Stimulated activated CD8-positive, alpha-beta memory T cell treated with anti-CD3 and anti-CD28 coated beads, Interleukin-15, amount 100 ng/mL, for 4 hours (primary cell): ENCODE measurements at regions not wholly inside any gene's neighbourhood (a gene's known extent, or its start where the extent isn't known, plus 50 kb on each side); places are given as distances from the start of the nearest gene placed in this dataset.

Experiments used
- DNase-seq, 2 donors: peaks; one replicate each; pipeline ENCODE4 v3.0.0-alpha.2; 2020; ENCODE audit warnings: low read depth in 2 of 2

- DNase-seq = no peak
Measured at GRCh38 chr4:129415004-129415403, 319.1 kb downstream of the C4orf33 start.

DNA sequence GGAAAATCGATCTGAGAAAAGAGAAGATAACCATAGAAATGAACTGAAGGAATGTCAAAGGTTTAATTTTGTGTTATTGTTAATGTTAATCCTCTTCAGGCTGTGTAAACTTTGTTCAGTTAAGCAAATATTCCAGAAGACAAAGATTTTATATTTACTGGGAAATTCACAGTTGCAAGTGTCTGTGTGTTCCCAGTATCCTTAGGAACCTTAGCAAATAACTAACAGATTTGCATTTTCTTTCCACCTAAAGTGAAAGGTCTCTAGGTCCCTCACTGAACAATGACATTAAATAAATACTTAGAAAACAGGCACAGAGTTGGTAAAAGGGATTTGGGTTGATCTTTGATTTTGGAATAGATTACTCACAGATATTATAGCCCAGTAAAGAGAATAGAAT is 324.7 kb downstream of the C4orf33 start:
- DNase-seq = no peak

DNA sequence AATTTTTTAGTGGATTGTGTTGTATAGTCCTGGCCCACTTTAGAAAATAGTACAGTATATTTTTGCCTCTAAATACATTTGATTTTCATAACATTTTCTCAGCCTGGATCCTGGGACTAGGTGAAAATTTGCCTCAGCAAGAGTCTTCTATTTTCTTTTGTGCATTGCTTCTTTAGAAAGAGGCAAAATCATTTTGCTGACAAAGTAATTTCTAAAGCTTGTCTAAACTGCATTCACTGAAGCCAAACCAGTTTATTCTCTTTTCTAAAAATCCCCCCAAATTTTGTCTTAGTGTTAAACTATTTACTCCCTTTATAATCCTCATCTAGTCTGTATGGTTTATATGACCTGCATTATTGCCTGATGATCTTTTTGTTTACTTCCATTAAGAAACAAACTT is 326.3 kb downstream of the C4orf33 start:
- no peak for DNase-seq

GRCh38 chr4:129428454-129428853 is 332.5 kb downstream of the C4orf33 start:
- DNase-seq = no peak

DNA sequence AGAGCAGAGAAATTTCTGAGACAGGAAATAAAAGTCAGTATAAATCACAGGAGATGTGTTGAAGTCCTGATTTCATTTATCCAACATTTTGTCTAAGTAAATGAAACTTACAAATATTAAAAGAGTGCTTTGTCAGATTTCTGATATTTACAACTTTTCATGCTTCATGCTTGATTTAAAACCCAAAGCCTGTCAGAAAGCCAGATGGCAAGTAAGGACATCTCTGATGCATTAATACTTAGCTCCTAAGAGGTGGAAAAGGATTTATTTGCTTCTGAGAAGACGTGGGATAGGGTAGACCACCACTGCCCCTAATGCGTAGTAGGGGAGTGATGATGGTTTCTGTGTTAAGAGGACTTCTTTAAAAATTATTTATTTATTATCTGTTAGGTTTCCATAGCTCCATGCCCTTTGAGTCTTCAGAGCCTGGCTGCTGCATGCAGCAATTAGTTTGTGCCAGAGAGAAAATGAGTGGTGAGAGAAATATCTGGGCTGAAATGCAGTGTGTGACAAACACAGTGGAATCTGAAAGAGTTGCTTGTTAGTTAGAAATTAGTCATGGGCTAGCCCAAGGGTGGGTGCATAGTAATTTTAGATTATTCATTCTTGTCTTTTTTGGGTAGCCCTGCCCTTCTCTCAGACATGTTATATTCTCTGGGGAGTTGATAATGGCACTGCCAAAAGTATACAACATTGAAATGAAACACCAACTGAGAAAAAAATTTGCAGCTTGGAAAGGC is 333.8 kb downstream of the C4orf33 start:
- DNase-seq = no peak

GRCh38 chr4:129437347-129437746 is 341.4 kb downstream of the C4orf33 start:
- DNase-seq = no peak

DNA sequence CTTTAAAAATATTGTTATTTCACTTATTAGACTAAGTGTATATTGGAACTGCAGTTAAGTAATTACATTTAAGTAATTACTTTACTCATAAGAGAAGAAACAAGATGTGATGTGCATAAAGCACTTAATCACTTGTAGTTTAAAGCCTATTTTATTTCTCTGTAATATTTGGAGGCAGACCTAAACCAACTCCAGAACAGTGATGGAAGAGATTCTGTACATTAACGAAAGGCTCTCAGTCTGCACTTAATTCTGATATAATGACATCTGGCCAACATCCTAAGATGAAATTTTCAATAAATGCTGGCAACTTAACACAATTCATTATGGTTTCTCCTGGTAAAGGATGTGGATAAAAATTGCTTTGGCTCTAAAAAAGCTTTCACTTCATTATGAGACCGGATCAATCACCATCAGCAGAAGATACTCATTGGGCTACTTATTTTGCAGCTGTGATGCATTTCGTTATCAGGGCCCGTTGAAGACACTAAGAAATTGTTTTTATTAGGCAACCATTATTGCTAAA is 342.6 kb downstream of the C4orf33 start:
- DNase-seq = no peak

DNA sequence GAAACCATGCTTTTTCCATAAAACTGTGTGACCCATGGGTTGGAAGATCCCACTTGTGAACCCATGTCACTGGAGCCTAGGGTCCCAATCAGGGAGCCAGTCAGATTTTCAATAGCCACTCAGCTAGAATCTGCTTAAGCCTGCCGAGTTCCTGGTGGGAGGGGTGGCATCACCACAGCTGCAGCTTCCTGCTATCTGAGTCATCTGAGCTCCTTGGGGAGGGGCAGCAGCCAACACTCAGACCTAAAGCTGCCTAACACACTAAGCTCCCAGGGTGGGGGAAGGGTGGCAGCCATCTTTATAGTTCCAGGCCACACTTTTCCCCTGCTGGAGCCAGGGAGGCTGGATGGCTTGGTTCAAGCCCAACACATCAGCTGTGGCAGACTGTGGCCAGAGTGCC is 350.1 kb downstream of the C4orf33 start:
- DNase-seq = no peak

- DNase-seq = no peak
Measured at GRCh38 chr4:129453524-129454200, 357.7 kb downstream of the C4orf33 start.

DNA sequence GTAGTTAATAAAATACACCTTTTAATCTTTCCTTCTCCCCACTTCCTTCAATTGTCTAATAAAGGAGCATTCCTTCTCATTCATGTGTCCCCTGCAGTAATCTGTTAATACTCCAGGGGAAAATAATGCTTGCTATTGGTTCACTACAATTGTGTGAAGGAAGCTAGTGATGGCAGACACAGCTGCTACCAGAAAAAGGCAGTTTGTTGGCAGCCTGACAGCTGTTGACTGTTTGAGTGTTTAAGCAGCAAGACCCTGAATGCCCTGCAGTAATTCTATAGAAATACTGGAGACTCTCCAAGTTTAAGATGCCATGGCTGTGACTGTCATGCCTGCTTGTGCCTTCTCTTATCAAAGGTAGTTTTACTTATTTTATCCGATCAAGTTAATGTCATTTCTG is 359.5 kb downstream of the C4orf33 start:
- no peak for DNase-seq

DNA sequence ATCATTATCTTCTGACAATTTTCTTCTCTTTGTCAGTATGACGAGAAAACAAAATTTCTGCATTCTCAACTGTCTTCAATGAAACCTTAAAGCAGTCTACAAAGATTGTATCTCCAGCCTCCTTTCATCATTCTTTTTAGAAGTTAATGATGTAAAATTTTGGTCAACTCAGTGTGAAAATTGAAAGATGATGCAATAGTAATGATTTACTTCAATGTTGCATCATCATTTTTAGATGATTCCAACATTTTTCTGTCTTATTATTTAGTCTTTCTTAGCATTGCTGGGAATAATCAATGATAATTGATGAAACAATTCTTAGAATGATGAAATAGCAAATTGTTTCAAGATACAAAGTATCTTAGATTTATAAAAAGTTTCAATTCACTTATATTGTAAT is 372.7 kb downstream of the C4orf33 start:
- no peak for DNase-seq

DNA sequence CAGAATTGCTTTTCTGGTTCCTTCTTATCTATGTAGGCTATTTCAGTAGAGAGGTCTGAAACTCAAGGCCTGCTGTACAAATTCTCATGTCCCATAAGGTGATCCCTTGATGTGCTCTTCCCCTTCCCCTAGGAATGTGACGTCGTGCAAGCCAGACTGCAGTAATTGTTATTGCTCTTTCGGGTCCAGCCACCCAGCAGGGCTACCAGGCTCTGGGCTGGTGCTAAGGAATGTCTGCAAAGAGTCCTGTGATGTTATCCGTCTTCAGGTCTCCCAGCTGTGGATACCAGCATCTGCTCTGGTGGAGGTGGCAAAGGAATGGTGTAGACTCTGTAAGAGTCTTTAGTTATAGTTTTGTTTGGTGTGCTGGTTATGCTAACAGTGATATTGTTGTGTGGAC is 378.7 kb downstream of the C4orf33 start:
- DNase-seq = no peak

DNA sequence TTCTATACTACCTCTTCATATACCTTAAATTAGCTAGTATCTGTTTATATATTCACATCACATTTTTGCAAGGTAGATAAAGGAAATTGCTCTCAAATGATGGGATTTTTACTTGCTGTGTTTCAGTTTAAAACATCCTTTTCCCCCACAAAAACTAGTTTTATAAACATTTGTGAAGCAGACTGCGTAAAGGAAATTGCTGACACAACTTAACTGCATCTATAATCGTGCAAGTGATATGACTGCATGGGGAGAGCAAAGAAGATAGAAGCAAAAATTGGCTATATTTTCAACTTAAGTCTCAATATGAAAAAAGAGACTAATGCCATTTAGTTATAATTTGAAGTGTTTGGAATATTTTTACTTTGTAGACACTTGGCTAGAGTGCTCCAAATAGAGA is 385.2 kb downstream of the C4orf33 start:
- DNase-seq = no peak

- no peak for DNase-seq
Measured at GRCh38 chr4:129488427-129488826, 392.5 kb downstream of the C4orf33 start.

GRCh38 chr4:129490516-129490915 is 394.6 kb downstream of the C4orf33 start:
- no peak for DNase-seq

- no peak for DNase-seq
Measured at GRCh38 chr4:129498626-129499025, 402.7 kb downstream of the C4orf33 start.

DNA sequence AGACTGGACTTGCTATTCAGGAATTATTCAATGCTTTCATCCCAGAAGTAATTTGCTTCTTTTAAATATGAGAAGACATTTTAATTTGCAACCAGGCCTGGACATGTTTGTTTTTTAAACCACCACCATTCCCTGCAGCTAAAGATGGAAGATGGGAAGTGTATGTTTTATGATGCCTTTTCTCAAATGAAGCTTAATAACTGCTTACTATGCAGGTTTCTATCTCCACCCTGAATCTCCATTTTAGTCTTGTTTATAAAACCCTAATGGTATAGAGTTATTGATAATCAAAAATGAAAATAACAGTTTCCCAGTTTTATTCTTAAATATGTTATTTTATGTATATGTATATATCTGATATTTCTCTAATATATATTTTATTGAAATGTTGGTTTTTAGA is 418.9 kb downstream of the C4orf33 start:
- DNase-seq = no peak

- no peak for DNase-seq
Measured at GRCh38 chr4:129515356-129515755, 419.4 kb downstream of the C4orf33 start.

- DNase-seq = no peak
Measured at GRCh38 chr4:129526812-129527211, 430.9 kb downstream of the C4orf33 start.

GRCh38 chr4:129531253-129531652 is 435.3 kb downstream of the C4orf33 start:
- DNase-seq = no peak

DNA sequence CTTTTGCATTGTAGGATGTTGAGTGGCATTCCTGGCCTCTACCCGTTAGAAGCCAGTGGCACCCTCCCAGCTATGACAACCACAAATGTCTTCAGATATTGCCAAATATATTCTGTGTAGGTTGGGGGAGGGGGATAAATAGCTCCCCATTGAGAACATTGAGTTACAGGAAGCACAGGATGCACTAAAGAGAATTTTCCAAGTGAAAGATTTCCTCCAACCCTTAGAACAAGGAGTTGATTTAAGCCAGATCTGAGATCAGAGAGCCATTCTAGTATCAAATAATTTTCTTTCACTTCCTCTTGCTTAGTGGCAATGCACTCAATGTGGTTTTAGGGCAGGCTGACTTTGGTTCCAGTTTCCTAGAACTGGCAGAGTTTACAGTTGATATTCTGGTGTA is 436.6 kb downstream of the C4orf33 start:
- DNase-seq = no peak

DNA sequence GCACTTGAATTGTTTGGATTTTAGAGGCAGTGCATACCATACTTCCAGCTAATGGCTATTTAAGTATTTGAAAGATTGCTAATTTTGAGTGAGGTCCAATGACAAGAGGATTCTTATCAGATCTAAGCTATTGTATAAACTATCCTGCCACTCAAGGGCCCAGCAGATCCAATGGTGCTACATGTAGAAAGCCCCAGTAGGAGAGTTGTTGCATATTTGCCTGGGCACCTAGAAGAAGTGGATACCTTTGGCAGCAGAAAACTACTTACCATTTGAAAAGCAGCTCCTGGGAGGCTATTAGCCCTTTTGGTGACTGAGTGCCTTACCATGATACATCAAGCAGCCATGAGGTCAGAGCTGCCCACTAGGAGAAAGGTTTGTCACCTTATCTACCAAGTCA is 447.3 kb downstream of the C4orf33 start:
- no peak for DNase-seq

GRCh38 chr4:129545599-129546278 is 449.8 kb downstream of the C4orf33 start:
- no peak for DNase-seq
